H1 (cell line): ENCODE measurements at regions not wholly inside any gene's neighbourhood (a gene's known extent, or its start where the extent isn't known, plus 50 kb on each side); places are given as distances from the start of the nearest gene placed in this dataset.

Experiments used
- CTCF ChIA-PET: fragments of 300-600 bp; sonication (Branson Sonifier 250); formaldehyde crosslinking; loops from one replicate; lab custom pipeline; 2021; ENCODE audit not compliant: partially characterized antibody; lab: Charles Lee
- POLR2A ChIA-PET: fragments of 300-600 bp; sonication (Branson Sonifier 250); formaldehyde crosslinking; loops from one replicate; lab custom pipeline; 2021; ENCODE audit warnings: inconsistent platforms; ENCODE audit not compliant: partially characterized antibody; lab: Charles Lee
- DNase-seq, 2 experiments: peaks; one replicate each; pipeline versions ENCODE4 v3.0.0 to v3.0.0-alpha.2; 2010 to 2022; ENCODE audit warnings: low spot score in 2 of 2, low read depth in 1 of 2, mixed read lengths in 1 of 2
- FAIRE-seq: peaks from 2 replicates; lab custom pipeline; 2011; peaks lifted over from hg19 to GRCh38; lab: Jason Lieb, UNC
- H2AFZ ChIP-seq: 2 replicates; pipeline ENCODE4 v1.8.1; 2012; ENCODE audit warnings: low read length, inconsistent platforms
- H2AK5ac ChIP-seq: 2 replicates; pipeline ENCODE4 v1.6.1; 2013; ENCODE audit warnings: low read depth, low read length
- H2BK120ac ChIP-seq: replicated peaks from 2 replicates; pipeline ENCODE3; 2013; ENCODE audit warnings: low read depth, low read length, inconsistent platforms
- H2BK12ac ChIP-seq: 2 replicates; pipeline ENCODE4 v1.6.1; 2013; ENCODE audit warnings: low read depth, low read length
- H2BK15ac ChIP-seq: 2 replicates; pipeline ENCODE4 v1.6.1; 2013; ENCODE audit warnings: low read length
- H2BK20ac ChIP-seq: 2 replicates; pipeline ENCODE4 v1.6.1; 2013; ENCODE audit warnings: low read length
- H2BK5ac ChIP-seq: 2 replicates; pipeline ENCODE4 v1.6.1; 2013; ENCODE audit warnings: low read depth, low read length
- H3K14ac ChIP-seq: 2 replicates; pipeline ENCODE4 v1.6.1; 2013; ENCODE audit warnings: inconsistent platforms; ENCODE audit not compliant: insufficient read length
- H3K18ac ChIP-seq: 2 replicates; pipeline ENCODE4 v1.6.1; 2013; ENCODE audit warnings: low read length; ENCODE audit errors: extremely low read depth
- H3K23ac ChIP-seq: 2 replicates; pipeline ENCODE4 v1.6.1; 2013; ENCODE audit warnings: inconsistent platforms; ENCODE audit not compliant: insufficient read length
- H3K23me2 ChIP-seq: 2 replicates; pipeline ENCODE4 v1.6.1; 2013; ENCODE audit warnings: low read depth, low read length
- H3K27ac ChIP-seq: 2 replicates; pipeline ENCODE4 v1.6.1; 2011; ENCODE audit warnings: low read depth, low read length, inconsistent platforms
- H3K27me3 ChIP-seq, 4 experiments: replicated peaks in 1 of 4; 1 replicate in 1 of 4; 2 replicates in 3 of 4; pipeline versions ENCODE4 v1.6.1 to v1.8.1; 2011 to 2013; ENCODE audit warnings: low read length in 3 of 4, mild to moderate bottlenecking in 3 of 4, inconsistent platforms in 2 of 4, mixed read lengths in 2 of 4, moderate library complexity in 1 of 4; ENCODE audit not compliant: control insufficient read depth in 3 of 4, insufficient read depth in 3 of 4; ENCODE audit errors: extremely low read depth in 1 of 4
- H3K36me3 ChIP-seq, 4 experiments: 2 replicates each; pipeline versions ENCODE4 v1.6.1 to v1.8.1; 2011 to 2013; ENCODE audit warnings: mild to moderate bottlenecking in 4 of 4, low read length in 3 of 4, moderate library complexity in 2 of 4, control low read depth in 1 of 4, inconsistent platforms in 1 of 4; ENCODE audit not compliant: insufficient read depth in 4 of 4, control insufficient read depth in 2 of 4
- H3K4ac ChIP-seq: replicated peaks from 2 replicates; pipeline ENCODE3; 2013; ENCODE audit warnings: low read length, low read depth, mixed read lengths, inconsistent platforms; ENCODE audit not compliant: insufficient read length
- H3K4me1 ChIP-seq, 4 experiments: replicated peaks in 1 of 4; 1 replicate in 1 of 4; 2 replicates in 3 of 4; pipeline versions ENCODE4 v1.6.1 to v1.8.1; 2011 to 2013; ENCODE audit warnings: low read length in 3 of 4, inconsistent platforms in 2 of 4, mixed read lengths in 1 of 4; ENCODE audit not compliant: insufficient read depth in 4 of 4, control insufficient read depth in 3 of 4
- H3K4me2 ChIP-seq, 2 experiments: 2 replicates each; pipeline versions ENCODE4 v1.6.1 to v1.8.1; 2011 to 2013; ENCODE audit warnings: low read depth in 2 of 2, low read length in 2 of 2, control low read depth in 1 of 2, inconsistent platforms in 1 of 2, mild to moderate bottlenecking in 1 of 2; ENCODE audit not compliant: insufficient read depth in 1 of 2
- H3K4me3 ChIP-seq, 4 experiments: fragments of 200-600, 300-600 bp in 1 of 4; sonication (generic), shearing (Covaris generic), sonication (Bioruptor Twin) in 1 of 4; 2 replicates each; pipeline versions ENCODE4 v1.5.1 to v1.8.1; 2011 to 2016; ENCODE audit warnings: low read length in 4 of 4, low read depth in 3 of 4, control low read depth in 2 of 4, inconsistent platforms in 2 of 4, mild to moderate bottlenecking in 2 of 4, mixed read lengths in 1 of 4, moderate library complexity in 1 of 4; ENCODE audit not compliant: insufficient read depth in 2 of 4; ENCODE audit errors: extremely low read depth in 1 of 4
- H3K56ac ChIP-seq: replicated peaks from 2 replicates; pipeline ENCODE3; 2013; ENCODE audit warnings: low read depth, mild to moderate bottlenecking, mixed read lengths, low read length, inconsistent platforms; ENCODE audit not compliant: insufficient read length
- H3K79me1 ChIP-seq: 2 replicates; pipeline ENCODE4 v1.6.1; 2013; ENCODE audit warnings: low read depth, low read length, control low read depth
- H3K79me2 ChIP-seq, 2 experiments: 2 replicates each; pipeline versions ENCODE4 v1.6.1 to v1.8.1; 2012 to 2013; ENCODE audit warnings: low read length in 2 of 2, mild to moderate bottlenecking in 2 of 2, inconsistent platforms in 1 of 2; ENCODE audit not compliant: insufficient read depth in 2 of 2, control insufficient read depth in 1 of 2
- H3K9ac ChIP-seq, 4 experiments: replicated peaks in 1 of 4; 1 replicate in 1 of 4; 2 replicates in 3 of 4; pipeline versions ENCODE4 v1.6.1 to v1.8.1; 2011 to 2013; ENCODE audit warnings: low read depth in 3 of 4, low read length in 3 of 4, control low read depth in 2 of 4, mild to moderate bottlenecking in 2 of 4, moderate library complexity in 2 of 4, inconsistent platforms in 1 of 4; ENCODE audit errors: extremely low read depth in 1 of 4
- H3K9me3 ChIP-seq, 2 experiments: 2 replicates each; pipeline versions ENCODE4 v1.6.1 to v1.8.1; 2012 to 2013; ENCODE audit warnings: mild to moderate bottlenecking in 2 of 2, moderate library complexity in 2 of 2, control low read depth in 1 of 2, inconsistent platforms in 1 of 2, low read depth in 1 of 2, low read length in 1 of 2, mixed read lengths in 1 of 2; ENCODE audit not compliant: insufficient read depth in 2 of 2
- H4K20me1 ChIP-seq, 2 experiments: replicated peaks in 1 of 2; 2 replicates each; pipeline versions ENCODE3 to v1.8.1; 2011 to 2013; ENCODE audit warnings: inconsistent platforms in 2 of 2, low read length in 2 of 2, mild to moderate bottlenecking in 1 of 2; ENCODE audit not compliant: insufficient read depth in 2 of 2, control insufficient read depth in 1 of 2
- H4K5ac ChIP-seq: 2 replicates; pipeline ENCODE4 v1.6.1; 2013; ENCODE audit warnings: low read length, low read depth, mixed read lengths, inconsistent platforms; ENCODE audit not compliant: insufficient read length
- H4K8ac ChIP-seq: 2 replicates; pipeline ENCODE4 v1.8.0; 2013; ENCODE audit warnings: mild to moderate bottlenecking, moderate library complexity, low read length, inconsistent platforms; ENCODE audit not compliant: insufficient read depth; ENCODE audit errors: extremely low read depth
- H4K91ac ChIP-seq: replicated peaks from 2 replicates; pipeline ENCODE3; 2013; ENCODE audit warnings: low read length, mixed read lengths, inconsistent platforms; ENCODE audit not compliant: insufficient read length
- JUN ChIP-seq: IDR thresholded peaks from 2 replicates; pipeline ENCODE4 v1.6.1; 2011; ENCODE audit warnings: low read depth, mild to moderate bottlenecking, improper control_type of control experiment, low read length
- PHF8 ChIP-seq: fragments of 200-600 bp; sonication (generic); conservative IDR thresholded peaks from 2 replicates; pipeline ENCODE4 v1.7.1; 2012; ENCODE audit warnings: low read depth, mild to moderate bottlenecking, inconsistent platforms, low read length, moderate library complexity
- POU5F1 ChIP-seq: IDR thresholded peaks from 2 replicates; pipeline ENCODE4 v1.6.1; 2011; ENCODE audit warnings: low read depth, mild to moderate bottlenecking, low read length, moderate library complexity
- TCF12 ChIP-seq: IDR thresholded peaks from 2 replicates; pipeline ENCODE4 v1.6.1; 2011; ENCODE audit warnings: low read depth, mild to moderate bottlenecking, low read length
- WGBS, 2 experiments: shearing (Covaris generic) in 1 of 2; methylation state at CpG; one replicate each; pipeline versions ENCODE4 v1.1.6 to v1.1.7; 2013 to 2015; ENCODE audit warnings: low lambda C conversion rate in 2 of 2, mixed read lengths in 2 of 2, inconsistent platforms in 1 of 2, low coverage in 1 of 2, missing lambda C conversion rate in 1 of 2; ENCODE audit not compliant: insufficient replicate concordance in 2 of 2, insufficient coverage in 1 of 2, insufficient read length in 1 of 2; ENCODE audit errors: extremely low coverage in 1 of 2, missing lambda C conversion rate in 1 of 2; 5-methylcytosine and 5-hydroxymethylcytosine counted together
- TF ChIP-seq, protein P1 (sequence below), 3 experiments: IDR thresholded peaks; 1 replicate in 2 of 3; 2 replicates in 1 of 3; pipeline versions ENCODE4 v1.5.1 to v1.6.1; 2011; ENCODE audit warnings: low read length in 3 of 3, mild to moderate bottlenecking in 3 of 3, inconsistent platforms in 2 of 3, low read depth in 1 of 3, moderate library complexity in 1 of 3; ENCODE audit not compliant: insufficient read depth in 1 of 3; ENCODE audit errors: control extremely low read depth in 1 of 3

DNA sequence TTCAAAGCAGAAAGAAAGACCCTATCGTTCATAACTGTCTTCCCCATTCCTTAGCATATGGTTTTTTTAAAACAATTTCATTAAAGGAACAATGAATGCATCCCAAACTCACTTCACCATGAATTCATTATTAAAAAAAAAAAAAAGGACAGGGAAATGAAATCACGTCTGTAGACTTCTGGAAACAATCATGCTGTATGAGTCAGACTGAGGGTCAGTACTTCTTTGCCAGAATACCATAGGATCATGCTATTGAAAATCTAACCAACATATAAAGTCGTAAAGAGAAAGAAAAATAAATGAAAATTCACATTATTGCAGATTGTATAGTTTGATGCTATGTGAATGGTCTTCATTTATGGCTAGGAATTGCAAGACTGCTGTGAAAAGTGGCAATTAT is 144.4 kb downstream of the PCDH18 start:
- H2BK5ac ChIP-seq, result no peak overlapping the region
- WGBS, 2 experiments, result 91% methylated on average over 3 of the region's 3 CpGs; no CpG with 5 or more reads in 1 of the 2 experiments
- no peak overlapping the region for H4K8ac ChIP-seq
- no peak overlapping the region for H4K5ac ChIP-seq
- H3K79me1 ChIP-seq, result no peaks in the 10 kb centered on the region
- no peak overlapping the region for H2BK15ac ChIP-seq
- no peak overlapping the region for H3K9ac ChIP-seq
- ChIA-PET CTCF (no interaction called here), POLR2A (no interaction called here)
- H4K91ac ChIP-seq, result no peak overlapping the region
- H3K23me2 ChIP-seq, result no peaks in the 10 kb centered on the region
- H4K20me1 ChIP-seq, result no peaks in the 10 kb centered on the region
- no peak overlapping the region for H2AFZ ChIP-seq
- H3K27me3 ChIP-seq, result no peaks in the 10 kb centered on the region
- no peak overlapping the region for H3K4me3 ChIP-seq
- H3K14ac ChIP-seq, result no peak overlapping the region
- H2AK5ac ChIP-seq, result no peak overlapping the region
- no peaks in the 10 kb centered on the region for H3K4me1 ChIP-seq
- H2BK12ac ChIP-seq, result no peak overlapping the region
- H3K4ac ChIP-seq, result no peak overlapping the region
- H2BK20ac ChIP-seq, result no peak overlapping the region
- no peaks in the 10 kb centered on the region for H3K79me2 ChIP-seq
- H3K4me2 ChIP-seq, result no peak overlapping the region
- no peak overlapping the region for H2BK120ac ChIP-seq
- no peak overlapping the region for H3K27ac ChIP-seq
- no peak overlapping the region for H3K56ac ChIP-seq
- H3K9me3 ChIP-seq, result no peaks in the 10 kb centered on the region
- DNase-seq, result no peak
- FAIRE-seq, result no peak
- TF ChIP-seq JUN (no peak), POU5F1 (no peak), TCF12 (no peak), PHF8 (no peak)
- TF ChIP-seq, protein P1, sequence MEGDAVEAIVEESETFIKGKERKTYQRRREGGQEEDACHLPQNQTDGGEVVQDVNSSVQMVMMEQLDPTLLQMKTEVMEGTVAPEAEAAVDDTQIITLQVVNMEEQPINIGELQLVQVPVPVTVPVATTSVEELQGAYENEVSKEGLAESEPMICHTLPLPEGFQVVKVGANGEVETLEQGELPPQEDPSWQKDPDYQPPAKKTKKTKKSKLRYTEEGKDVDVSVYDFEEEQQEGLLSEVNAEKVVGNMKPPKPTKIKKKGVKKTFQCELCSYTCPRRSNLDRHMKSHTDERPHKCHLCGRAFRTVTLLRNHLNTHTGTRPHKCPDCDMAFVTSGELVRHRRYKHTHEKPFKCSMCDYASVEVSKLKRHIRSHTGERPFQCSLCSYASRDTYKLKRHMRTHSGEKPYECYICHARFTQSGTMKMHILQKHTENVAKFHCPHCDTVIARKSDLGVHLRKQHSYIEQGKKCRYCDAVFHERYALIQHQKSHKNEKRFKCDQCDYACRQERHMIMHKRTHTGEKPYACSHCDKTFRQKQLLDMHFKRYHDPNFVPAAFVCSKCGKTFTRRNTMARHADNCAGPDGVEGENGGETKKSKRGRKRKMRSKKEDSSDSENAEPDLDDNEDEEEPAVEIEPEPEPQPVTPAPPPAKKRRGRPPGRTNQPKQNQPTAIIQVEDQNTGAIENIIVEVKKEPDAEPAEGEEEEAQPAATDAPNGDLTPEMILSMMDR (IDR thresholded peaks at IDR 0.05; ENCODE audit: control extremely low read depth in 1 of 3, insufficient read depth in 1 of 3, low read depth in 1 of 3, low read length in 3 of 3), result no peak
- TF ChIP-seq, all 59 proteins: peak for 0
- Histone ChIP-seq H3K18ac (no peak overlapping the region), H3K36me3 (no peaks in the 10 kb centered on the region), H3K23ac (no peak overlapping the region)
